Dermis microvascular lymphatic vessel endothelial cell (primary cell): ENCODE measurements at regions not wholly inside any gene's neighbourhood (a gene's known extent, or its start where the extent isn't known, plus 50 kb on each side); places are given as distances from the start of the nearest gene placed in this dataset.

Source experiments
- DNase-seq, 2 donors: peaks; one replicate each; pipeline versions ENCODE4 v3.0.0 to v3.0.0-alpha.2; 2010; ENCODE audit warnings: low read depth in 2 of 2

DNA sequence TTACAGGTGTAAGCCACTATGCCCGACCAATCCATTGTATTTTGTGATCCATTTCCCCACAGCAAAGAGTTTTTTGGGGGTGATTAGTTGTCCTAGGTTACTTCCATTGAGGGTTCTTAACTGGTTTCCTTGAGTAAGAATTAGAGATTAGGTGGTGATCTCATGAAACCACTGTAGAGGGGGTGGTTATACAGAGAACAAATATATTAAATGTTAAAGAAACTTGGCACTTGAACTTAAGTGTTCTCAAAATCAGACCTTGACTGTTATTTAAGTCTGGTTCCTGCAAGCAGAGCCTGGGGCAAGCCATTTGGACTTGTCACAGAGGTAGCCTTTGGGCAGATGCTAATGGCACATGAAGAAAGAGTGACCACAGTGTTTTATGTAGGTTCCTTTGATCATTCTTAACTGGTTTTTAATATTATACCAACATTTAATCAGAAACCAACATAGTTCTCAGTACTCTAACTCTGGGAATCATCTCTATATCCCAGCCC, 288.5 kb downstream of the SOX4 start:
- no peak for DNase-seq

DNA sequence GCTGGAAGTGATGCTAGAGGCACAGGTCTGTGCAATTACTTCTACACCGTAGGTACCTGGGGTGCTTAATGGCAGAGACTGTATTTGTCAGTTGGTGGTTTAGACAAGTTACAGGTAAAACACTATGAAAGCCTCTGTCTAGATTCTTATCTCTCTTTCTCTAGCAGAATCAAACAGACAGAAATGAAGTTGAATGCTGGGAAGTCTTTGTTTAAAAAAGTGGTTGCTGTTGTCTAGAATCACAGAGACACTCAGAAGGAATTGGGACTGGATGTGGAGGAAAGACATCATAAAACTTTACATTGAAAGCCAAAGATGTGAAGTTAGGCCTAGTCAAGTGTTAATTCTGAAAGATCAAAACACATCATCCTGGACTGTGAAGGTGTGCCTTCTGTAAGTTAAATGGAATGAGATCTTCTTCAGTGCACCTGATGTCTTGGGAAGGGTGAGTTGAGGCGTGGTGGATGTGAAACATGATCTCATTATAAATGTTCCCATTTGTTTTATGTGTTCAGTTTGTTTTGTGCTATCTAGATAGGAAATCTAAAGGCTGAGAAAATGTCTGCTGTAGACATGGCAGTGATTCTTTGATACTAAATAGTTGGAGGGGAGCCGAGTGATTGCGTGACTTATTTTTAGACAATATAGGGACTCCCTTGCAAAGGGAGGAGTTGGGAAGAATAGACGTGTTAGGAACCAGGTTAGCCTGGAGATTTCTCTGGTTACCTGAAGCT, 290.2 kb downstream of the SOX4 start:
- no peak for DNase-seq

DNA sequence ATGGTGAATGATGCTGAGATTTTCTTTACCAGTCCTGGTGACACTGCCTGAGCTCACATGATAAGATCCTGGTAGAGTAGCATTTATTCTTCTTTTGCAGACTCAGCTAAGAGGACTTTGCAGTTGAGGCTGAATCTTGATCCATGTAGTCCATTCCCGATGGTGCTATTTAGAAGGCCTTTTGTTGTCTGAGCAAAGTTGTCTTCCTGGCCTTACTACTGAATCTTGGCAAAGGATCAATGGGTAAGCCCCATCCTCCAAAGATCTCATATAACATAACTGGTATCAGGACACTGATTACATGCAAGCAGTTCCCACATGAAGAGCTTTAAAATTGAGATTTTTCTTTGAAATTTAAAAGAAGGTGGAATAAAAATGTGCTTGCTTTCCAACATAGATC, 291.6 kb downstream of the SOX4 start:
- DNase-seq, result peak in 1 of 2 donors; percentile 62

DNA sequence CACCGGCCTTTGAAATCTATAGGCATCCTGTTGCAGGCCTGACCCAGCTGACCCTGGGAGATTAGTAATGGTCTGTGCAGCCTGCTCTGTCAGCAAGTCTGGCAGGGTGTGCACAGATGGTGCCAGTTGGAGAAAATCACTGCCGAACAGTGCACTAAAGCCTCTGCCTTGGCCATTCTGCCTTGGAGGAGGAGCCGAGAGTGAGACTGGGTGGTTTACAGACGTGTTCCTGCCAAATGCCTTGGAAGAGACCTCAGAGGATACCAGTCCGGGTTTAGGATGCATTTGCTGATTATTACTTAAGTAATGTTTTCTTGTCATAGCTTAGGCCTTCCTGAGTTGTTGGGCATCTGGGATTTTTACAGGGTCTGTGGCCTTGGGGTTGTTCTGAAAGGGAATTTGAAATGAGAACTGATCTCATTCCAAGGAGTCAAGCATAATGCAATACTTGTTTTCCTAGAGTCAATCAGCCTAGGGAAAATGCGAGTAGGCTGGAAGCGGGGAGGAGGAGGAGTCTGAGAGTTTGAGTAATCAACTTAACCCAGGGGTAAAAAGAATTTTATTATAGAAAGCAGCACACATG, 292.1 kb downstream of the SOX4 start:
- DNase-seq, result peak; percentile 39 to 94

DNA sequence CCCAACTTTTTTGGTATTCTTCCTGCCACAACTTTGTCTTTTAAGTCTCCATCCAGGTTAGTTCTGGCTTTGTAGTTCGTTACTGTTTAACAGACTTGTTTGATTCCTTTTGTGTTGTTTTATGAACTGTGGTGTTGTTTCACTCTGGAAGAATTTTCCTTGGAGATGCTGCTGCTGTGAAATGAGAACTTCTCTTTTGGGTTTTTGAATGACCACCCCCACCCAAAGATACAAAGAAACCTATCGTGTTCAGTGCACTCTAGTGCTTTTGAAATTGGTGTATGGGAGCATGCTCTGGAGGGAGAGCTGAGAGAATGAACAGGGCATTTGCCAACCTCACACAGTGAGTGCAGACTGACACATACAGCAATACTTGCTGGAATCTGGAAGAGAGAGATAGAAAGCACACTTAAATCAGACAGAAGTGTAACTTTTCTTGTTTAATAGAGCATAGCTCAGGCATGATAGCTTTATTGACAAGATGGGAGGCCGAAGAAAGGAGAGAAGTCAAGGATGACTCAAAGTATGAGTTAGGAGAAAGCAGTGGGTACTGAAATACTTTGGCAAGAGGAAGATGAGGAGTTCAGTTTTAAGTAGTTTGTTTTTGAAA, 293.1 kb downstream of the SOX4 start:
- DNase-seq, result peak in 1 of 2 donors; percentile 4

DNA sequence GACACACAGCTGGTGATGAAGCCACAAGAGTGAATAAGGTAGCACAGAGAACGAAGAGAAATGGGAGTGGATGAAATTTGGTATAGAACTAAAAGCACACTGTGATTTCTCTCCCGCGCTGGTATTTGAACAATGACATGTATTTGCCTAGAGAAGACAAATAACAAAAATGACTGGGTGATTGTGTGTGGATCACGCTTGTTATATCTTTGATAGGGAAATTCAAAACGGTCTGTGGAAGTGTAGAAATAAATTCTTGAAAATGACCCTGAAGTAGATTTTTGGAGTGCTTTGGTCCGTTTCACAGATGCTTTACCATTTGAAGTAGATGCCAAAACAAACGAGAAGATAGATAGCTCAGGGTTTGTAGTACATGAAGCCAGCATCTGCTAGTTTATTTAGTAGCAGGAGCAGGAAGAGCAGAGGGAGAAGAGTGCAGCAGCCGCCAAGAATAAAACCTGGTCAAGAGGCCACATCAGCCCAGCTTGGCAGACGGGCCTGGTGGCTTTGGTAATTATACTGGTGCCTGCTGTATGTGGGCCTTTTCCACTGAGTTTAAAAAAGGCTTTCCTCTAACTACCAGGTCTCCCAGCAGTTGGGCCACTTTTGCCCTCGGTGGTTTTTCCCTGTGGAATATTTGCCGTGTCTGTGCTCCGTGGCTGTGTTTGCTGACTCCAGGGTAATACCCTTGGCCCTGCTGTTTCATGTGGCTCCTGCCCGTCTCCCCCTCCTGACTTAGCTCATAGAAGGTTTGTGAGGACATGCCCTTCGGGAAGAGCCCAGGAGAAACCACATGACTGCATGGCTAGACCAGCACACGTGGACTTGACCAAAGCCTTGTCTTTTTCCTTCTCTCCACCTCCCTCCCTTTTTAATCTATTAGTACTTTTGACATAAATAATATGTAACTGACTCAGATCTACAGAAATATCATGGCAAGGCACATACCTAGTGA, 294.0 kb downstream of the SOX4 start:
- peak in 1 of 2 donors; percentile 64 for DNase-seq

DNA sequence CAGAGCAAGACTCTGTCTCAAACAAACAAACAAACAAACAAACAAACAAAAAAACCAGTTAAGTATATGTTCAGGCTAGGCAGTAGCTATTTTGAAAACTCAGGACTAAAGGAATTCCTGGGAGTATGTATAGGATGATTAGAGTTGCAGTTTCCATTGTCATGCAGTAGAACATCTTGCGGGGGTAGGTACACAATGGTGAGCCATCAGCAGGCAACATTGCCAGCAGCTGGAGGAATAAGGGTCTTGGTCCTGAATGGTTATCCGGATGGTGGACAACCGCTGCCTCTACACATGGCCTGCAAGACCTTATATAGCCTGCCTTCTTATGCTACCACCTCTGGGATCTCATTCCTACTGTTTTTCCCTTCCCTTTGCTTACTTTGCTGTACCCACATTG, 297.5 kb downstream of the SOX4 start:
- DNase-seq, result no peak

DNA sequence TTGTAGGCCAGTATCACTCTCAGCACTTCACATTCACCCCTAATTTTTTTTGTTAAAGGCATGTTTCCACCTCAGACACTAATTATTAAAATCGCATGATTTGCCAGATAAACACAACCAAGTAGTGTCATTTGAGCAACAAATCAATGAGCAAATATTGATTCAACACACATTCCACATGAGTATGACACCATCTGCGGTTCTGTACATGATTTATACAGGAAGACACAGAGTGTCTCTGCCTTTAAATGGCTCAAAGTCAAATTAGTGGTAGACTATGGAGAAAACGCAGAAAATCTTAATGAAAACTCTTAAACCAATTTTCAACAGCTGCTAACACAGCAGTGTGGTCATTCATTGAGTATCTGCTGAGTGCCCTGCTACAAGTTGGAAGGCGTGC, 300.2 kb downstream of the SOX4 start:
- DNase-seq, result no peak

DNA sequence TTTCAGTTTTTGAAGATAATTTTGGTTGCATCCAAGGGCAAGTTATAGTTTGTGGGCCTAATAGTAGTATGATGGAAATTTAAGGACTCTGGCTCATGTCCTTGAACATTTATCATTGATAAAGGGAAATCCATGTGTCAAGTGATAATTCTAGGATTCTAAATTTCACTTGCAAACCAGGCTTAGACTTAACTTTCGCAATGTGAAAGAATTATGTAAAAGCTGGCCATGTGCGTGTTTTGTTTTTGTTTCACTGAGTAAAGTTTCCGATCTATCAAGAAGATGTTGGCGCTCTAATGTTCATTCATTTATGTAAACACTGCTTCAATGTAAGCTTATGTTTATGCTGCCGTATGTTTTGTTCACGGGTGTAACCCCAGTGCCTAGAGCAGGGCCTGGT, 302.0 kb downstream of the SOX4 start:
- no peak for DNase-seq

DNA sequence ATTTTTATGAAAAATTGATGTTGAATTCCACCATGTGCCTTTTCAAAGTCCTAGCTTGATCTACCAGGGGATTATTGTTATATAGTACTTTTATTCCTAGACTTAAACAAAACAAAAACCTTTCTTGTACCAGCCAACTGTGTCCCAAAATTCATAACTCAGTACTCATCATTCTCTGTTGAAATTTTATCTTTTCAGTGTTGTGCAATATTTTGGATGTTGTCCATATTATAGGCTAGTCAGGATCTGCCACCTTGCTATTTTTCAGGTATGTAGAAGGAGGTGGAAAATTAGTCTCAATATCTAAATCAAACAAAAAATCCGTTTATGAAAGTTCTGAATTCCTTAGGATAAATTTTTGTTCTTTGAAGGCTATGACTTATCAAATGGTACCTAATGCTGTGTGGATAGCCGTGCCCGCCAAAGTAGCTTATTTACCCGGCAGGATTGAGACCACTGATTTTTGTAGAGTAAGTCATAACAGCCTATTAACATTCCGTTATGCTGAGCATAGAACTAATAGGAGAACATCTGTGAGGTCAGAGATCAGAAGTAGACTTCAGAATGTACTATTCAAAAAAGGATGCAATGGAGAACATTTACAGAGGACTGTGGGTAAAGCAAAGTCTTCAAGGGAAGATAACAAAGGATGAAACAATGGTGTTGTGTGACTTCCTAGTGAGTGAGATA, 304.7 kb downstream of the SOX4 start:
- DNase-seq, result no peak

DNA sequence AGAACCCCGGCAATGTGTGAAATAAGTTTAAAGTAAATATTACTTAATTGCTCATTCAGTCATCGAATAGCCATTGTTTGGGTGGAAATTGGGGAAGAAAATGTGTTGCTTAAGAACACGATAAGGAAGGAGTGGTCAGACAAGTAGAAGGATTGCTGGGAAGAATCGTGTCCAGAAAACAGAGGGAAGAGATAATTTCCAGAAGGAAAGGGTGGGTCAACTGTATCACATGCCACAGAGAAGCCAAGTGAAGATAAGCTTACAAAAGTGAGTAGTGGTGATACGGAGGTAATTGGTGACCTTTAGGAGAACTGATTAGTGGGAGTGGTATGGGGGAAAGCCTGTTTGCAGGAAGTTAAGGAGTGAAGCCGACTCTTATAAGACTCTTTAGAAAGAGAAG, 306.2 kb downstream of the SOX4 start:
- DNase-seq, result no peak

DNA sequence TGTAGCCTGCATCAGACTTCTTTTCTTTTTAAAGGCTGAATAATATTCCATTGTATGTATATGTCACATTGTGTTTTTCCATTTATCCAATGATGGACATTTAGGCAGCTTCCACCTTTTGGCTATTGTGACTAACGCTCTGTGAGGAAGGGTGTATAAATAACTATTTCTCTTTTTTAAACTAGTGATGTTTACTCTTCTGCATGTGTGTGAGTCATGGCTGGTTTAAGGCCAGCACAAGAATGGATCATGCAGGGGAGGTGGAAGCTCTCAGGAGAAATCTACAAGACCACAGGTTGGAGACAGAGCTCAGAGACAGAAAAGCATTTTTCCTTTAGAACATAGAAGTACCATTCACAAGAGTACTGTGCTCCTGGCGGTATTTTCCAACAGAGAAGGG, 307.2 kb downstream of the SOX4 start:
- DNase-seq, result peak in 1 of 2 donors; percentile 59

DNA sequence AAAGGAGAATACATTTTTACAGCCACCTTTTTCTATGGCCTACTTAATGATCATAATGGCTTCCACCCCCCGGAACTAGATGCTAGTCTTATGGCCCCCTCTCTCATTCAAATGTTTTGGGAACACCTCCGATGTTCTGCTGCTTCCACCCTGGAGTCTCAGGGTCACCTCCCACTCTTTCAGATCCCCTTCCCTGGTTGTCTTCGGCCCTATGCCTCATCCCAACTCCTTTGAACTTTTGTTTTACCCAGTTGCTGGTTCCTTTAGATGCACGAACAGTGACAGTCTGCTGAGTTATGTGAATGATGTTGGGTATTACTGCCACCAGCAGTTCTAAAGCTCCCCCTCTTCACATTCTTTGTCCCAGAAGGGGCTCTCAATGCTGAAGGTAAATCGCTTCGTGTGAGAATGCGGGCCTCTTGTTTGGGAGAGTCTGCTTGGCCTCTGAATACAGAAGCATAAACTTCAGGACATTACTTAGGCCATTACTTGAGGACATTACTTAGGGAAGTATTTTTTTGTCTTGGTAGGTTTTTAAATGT, 309.1 kb downstream of the SOX4 start:
- no peak for DNase-seq

DNA sequence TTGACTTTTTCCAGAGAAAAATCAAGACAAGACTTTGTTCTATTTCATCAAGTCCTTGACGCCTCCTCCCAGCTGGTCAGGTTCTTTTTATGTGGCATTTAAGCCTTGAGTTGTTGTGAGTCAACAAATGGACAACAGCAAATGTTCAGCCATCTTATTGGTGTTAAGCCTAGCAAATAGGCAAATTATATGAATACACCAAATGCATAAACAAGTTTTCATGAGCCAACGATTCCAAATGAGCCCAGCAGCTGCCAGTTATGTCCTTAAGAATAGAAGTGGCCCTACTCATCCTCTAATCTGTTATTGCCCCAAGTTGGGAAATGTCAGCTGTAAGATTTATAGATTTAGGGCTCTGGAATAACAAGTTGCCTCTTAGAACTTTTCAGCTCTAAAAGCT, 312.0 kb downstream of the SOX4 start:
- DNase-seq, result no peak

DNA sequence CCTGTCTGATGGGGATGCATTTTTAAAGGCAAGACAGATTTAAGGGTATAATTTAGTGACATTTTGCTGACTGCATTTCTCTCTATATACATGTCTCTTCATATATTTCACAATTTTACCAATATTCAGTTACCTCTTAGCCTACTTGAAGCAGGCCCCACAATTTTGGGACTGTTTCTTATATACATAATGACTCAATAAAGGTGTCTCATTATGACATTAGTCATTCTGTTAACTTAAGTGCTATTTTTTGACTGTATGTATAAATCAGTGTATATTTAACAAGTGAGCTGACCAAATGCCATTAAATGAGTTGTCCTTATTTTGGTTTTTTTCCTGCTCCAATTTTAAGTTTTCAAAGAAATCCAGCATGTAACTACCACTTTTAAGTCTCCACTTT, 313.3 kb downstream of the SOX4 start:
- DNase-seq, result no peak

DNA sequence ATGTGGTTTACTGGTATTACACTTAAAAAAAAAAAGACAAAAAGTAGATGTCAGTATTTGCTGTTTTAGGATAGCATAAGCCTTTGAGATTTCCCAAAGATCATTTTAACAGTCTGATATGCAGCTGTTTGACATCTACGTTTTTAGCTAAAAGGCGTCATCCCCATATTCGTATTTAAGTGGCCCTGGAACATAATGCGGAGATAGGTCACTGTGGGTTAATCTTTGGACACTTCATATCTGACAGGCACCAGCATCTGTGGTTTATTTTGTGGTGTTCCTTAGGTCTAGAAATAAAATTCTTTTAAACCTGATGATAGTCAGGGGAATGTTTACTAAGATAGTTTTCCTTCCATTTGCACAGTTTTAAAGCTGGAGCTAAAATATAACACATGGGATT, 313.7 kb downstream of the SOX4 start:
- DNase-seq, result no peak

DNA sequence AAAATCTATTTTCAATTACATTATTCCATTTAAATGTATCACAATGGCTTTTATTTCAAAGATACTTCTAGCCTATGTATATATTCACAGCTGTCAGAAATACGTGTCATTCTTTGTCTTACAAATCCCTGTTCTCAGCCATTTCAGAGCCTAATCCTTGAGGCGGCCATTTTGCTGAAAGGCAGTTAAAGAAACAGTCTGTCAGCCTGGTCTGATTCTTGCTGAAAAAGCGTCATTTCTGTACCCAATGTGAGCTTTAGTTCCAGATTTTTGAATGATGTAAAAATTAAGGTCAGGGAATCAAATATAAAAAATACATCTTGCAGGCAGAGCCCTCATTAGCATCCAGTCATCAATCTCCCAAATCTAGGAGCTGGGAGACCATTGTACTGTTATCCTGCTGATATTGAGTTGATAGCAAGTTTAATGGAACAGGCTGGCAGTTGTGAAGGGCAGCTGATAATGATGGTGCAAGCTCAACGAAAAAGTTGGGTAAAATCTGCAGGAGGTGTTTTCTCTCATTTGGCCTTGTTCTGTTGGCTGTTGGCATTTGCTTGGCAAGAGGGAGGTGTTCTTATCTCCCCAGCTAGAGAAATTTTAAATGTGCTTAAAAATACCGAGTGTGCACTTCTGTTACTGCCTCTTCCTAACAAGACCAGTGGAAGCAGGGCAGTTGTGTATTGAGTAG, 314.8 kb downstream of the SOX4 start:
- no peak for DNase-seq

DNA sequence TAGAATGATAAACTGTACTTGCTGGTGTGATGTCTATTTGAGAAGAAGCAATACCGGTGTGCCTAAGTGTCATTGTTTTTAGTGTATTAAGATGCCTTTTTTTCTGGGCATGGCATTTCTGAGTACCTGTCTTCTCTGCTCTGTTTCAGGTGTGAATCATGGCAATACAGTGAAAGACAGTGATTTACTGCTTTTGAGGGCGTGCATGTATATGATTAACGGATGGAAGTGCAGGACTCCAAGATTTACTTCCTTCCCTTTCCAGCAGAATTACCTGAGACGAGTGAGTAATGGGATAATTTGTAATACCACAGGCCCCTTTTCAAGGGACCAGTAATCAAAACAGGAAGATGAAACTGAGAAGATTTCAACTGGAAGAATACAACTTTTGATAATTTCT, 315.8 kb downstream of the SOX4 start:
- no peak for DNase-seq

DNA sequence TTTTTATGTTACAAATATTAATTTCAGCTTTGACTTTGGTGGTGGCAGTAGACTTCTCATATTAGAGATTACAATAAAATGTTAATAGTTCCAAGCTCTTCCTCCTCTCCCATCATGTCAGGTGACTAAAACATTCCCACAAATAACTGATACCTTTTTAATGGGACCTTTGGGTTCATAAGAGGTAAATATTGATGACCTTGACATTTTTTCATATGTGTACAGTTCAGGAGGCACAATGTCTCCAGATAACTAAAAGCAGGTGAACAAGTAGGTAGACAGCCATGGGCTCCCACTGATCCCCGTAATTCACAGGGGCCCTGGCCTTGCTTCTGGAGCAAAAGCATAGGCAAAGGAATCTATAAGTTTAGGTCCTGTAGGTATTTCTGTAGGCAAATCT, 317.7 kb downstream of the SOX4 start:
- DNase-seq, result no peak

DNA sequence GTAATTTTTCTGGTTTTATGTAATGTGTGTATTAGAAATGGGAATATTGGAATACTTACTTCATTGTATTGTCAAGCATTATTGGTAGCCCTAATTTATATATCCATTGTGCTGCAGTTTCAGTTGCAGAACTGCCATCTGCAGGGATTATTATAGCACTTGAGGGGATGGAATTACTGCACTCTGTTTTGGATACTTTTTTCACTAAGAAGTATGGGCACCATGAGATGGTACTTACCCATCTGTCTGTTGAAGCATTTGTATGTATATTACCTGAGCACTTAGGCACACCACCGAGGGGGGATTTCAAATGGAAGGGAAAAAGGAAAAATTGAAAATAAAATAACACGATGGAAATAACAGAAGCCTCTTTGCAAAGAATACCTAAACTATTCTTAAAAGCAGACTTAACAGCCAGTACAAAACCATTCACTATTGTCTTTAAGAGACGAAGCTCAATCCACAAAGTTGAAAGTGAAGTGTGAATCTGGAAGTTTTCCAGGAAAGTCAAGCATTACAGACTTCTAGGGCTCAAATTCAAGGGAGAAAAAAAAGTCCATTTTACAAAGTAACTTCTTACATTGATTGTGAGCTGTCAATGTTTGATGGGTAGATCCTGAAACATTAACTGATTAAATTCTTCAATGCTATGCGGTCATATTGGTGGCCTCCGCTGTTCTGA, 318.7 kb downstream of the SOX4 start:
- DNase-seq, result no peak
